ENCODE measurements at regions not wholly inside any gene's neighbourhood (a gene's known extent, or its start where the extent isn't known, plus 50 kb on each side); places are given as distances from the start of the nearest gene placed in this dataset.
A peak's percentile ranks its signal among the peaks of the same experiment; 100 is the strongest.

- no peak for ATAC-seq (ENCODE audit: insufficient read depth, low FRiP score)
- H3K27ac ChIP-seq (ENCODE audit: low read depth in 1 of 2, low read length in 1 of 2): no peak overlapping the region
- H3K27me3 ChIP-seq (ENCODE audit: control insufficient read depth in 3 of 3, insufficient read depth in 3 of 3, low read length in 2 of 3): no peaks in the 10 kb centered on the region
- H3K9ac ChIP-seq (ENCODE audit: insufficient read depth in 1 of 2, low read length in 2 of 2): no peak overlapping the region
- peaks cover 0 to 13% (median 0%) of the 10 kb centered on the region in 5 donors for H3K4me1 ChIP-seq (ENCODE audit: control insufficient read depth in 5 of 5, insufficient read depth in 5 of 5, low read length in 5 of 5)
- H3K4me3 ChIP-seq: no peak overlapping the region
- 79 to 92% methylated on average over 2 of the region's 2 CpGs for WGBS, 2 donors
- TF ChIP-seq CTCF (IDR thresholded peaks at IDR 0.05; ENCODE audit: control extremely low read depth, extremely low read depth): no peak
- H3K9me3 ChIP-seq (ENCODE audit: control insufficient read depth in 4 of 4, insufficient read depth in 3 of 4, low read length in 3 of 4): no peaks in the 10 kb centered on the region
- no peaks in the 10 kb centered on the region for H3K36me3 ChIP-seq (ENCODE audit: control insufficient read depth in 4 of 4, insufficient read depth in 4 of 4, low read length in 4 of 4)
- no peak for DNase-seq
These were observed 370.1 kb downstream of the IRS1 start for GRCh38 chr2:226429476-226429875.

DNA sequence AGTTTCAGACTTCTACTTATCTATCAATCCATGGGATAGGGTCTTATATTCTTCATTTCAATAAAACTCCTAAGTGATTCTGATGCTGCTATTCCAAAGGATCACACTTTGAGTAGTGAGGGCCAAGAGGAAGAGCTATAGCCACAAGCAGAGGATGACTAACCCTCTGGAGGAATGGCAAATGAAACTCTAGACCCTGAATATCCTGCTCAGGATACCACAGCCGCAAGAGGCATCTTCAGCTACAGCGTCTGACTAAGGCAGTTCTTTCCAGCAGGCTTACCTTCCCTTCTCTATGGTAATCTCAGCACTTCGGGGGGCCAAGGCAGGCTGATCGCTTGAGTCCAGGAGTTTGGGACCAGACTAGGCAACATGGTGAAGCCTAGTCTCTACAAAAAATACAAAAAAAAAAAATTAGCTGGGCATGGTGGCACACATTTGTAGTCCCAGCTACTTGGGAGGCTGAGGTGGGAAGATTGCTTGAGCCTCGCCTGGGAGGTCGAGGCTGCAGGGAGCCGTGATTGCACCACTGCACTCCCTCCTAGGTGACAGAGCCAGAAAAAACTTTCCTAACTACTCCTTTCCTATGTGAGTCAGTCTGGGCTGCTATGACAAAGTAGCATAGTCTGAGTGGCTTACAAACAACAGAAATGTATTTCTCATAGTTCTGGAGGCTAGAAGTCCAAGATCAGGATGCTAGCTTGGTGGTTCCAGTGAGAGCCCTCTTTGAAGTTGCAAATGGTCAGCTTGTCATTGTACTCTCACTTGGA is 371.9 kb downstream of the IRS1 start:
- H3K4me1 ChIP-seq (ENCODE audit: control insufficient read depth in 5 of 5, insufficient read depth in 5 of 5, low read length in 5 of 5): peaks cover 0 to 27% (median 9%) of the 10 kb centered on the region in 5 donors
- no peak overlapping the region for H3K4me3 ChIP-seq
- H3K9me3 ChIP-seq (ENCODE audit: control insufficient read depth in 4 of 4, insufficient read depth in 3 of 4, low read length in 3 of 4): no peaks in the 10 kb centered on the region
- H3K9ac ChIP-seq (ENCODE audit: insufficient read depth in 1 of 2, low read length in 2 of 2): no peak overlapping the region
- DNase-seq: no peak
- WGBS, 2 donors: 88 to 89% methylated on average over 7 of the region's 7 CpGs
- H3K27me3 ChIP-seq (ENCODE audit: control insufficient read depth in 3 of 3, insufficient read depth in 3 of 3, low read length in 2 of 3): no peaks in the 10 kb centered on the region
- TF ChIP-seq CTCF (IDR thresholded peaks at IDR 0.05; ENCODE audit: control extremely low read depth, extremely low read depth): no peak
- H3K36me3 ChIP-seq (ENCODE audit: control insufficient read depth in 4 of 4, insufficient read depth in 4 of 4, low read length in 4 of 4): no peaks in the 10 kb centered on the region
- peak; percentile 13 for ATAC-seq (ENCODE audit: insufficient read depth, low FRiP score)
- no peak overlapping the region for H3K27ac ChIP-seq (ENCODE audit: low read depth in 1 of 2, low read length in 1 of 2)

- H3K4me3 ChIP-seq: no peak overlapping the region
- H3K27me3 ChIP-seq (ENCODE audit: control insufficient read depth in 3 of 3, insufficient read depth in 3 of 3, low read length in 2 of 3): no peaks in the 10 kb centered on the region
- H3K9me3 ChIP-seq (ENCODE audit: control insufficient read depth in 4 of 4, insufficient read depth in 3 of 4, low read length in 3 of 4): no peaks in the 10 kb centered on the region
- H3K36me3 ChIP-seq (ENCODE audit: control insufficient read depth in 4 of 4, insufficient read depth in 4 of 4, low read length in 4 of 4): no peaks in the 10 kb centered on the region
- no peak overlapping the region for H3K27ac ChIP-seq (ENCODE audit: low read depth in 1 of 2, low read length in 1 of 2)
- no peak overlapping the region for H3K9ac ChIP-seq (ENCODE audit: insufficient read depth in 1 of 2, low read length in 2 of 2)
- no peak for ATAC-seq (ENCODE audit: insufficient read depth, low FRiP score)
- 57 to 62% methylated on average over 5 of the region's 5 CpGs for WGBS, 2 donors
- no peak for DNase-seq
- peaks cover 0 to 23% (median 9%) of the 10 kb centered on the region in 5 donors for H3K4me1 ChIP-seq (ENCODE audit: control insufficient read depth in 5 of 5, insufficient read depth in 5 of 5, low read length in 5 of 5)
- TF ChIP-seq CTCF (IDR thresholded peaks at IDR 0.05; ENCODE audit: control extremely low read depth, extremely low read depth): no peak
These were observed 373.3 kb downstream of the IRS1 start for GRCh38 chr2:226426292-226426736.

Data from lung (tissue), 11 donors.